K562 (cell line): ENCODE measurements at regions not wholly inside any gene's neighbourhood (a gene's known extent, or its start where the extent isn't known, plus 50 kb on each side); places are given as distances from the start of the nearest gene placed in this dataset.

Experiments
- HDAC6 ChIP-seq: IDR thresholded peaks from 2 replicates; pipeline ENCODE4 v1.6.1; 2012; ENCODE audit warnings: low read depth, mild to moderate bottlenecking, control low read depth, inconsistent platforms, low read length, moderate library complexity
- ZNF140 ChIP-seq: fragments of 250-450 bp; sonication (Bioruptor Pico); IDR thresholded peaks from 2 replicates; pipeline ENCODE4 v1.8.0; 2021; ENCODE audit warnings: moderate library complexity, mild to moderate bottlenecking, inconsistent platforms
- TF ChIP-seq, protein P1 (sequence below): sonication (generic); formaldehyde crosslinking; IDR thresholded peaks from 2 replicates; pipeline ENCODE4 v1.8.0; 2023; ENCODE audit warnings: missing genetic modification reagents, mild to moderate bottlenecking, borderline replicate concordance
- TF ChIP-seq, protein P2 (sequence below), 2 experiments: fragments of 450-650 bp in 1 of 2; sonication (generic) in 1 of 2; formaldehyde crosslinking in 1 of 2; IDR thresholded peaks; 2 replicates each; pipeline versions ENCODE4 v1.7.1 to v1.9.0; 2016 to 2022; ENCODE audit warnings: inconsistent platforms in 1 of 2, mild to moderate bottlenecking in 1 of 2, missing genetic modification reagents in 1 of 2
- TF ChIP-seq, protein P3 (sequence below), 2 experiments: fragments of 150-350 bp in 1 of 2; IDR thresholded peaks; 2 replicates each; pipeline ENCODE4 v1.6.1; 2012 to 2016; ENCODE audit warnings: low read depth in 2 of 2, low read length in 2 of 2, mild to moderate bottlenecking in 1 of 2, moderate library complexity in 1 of 2

DNA sequence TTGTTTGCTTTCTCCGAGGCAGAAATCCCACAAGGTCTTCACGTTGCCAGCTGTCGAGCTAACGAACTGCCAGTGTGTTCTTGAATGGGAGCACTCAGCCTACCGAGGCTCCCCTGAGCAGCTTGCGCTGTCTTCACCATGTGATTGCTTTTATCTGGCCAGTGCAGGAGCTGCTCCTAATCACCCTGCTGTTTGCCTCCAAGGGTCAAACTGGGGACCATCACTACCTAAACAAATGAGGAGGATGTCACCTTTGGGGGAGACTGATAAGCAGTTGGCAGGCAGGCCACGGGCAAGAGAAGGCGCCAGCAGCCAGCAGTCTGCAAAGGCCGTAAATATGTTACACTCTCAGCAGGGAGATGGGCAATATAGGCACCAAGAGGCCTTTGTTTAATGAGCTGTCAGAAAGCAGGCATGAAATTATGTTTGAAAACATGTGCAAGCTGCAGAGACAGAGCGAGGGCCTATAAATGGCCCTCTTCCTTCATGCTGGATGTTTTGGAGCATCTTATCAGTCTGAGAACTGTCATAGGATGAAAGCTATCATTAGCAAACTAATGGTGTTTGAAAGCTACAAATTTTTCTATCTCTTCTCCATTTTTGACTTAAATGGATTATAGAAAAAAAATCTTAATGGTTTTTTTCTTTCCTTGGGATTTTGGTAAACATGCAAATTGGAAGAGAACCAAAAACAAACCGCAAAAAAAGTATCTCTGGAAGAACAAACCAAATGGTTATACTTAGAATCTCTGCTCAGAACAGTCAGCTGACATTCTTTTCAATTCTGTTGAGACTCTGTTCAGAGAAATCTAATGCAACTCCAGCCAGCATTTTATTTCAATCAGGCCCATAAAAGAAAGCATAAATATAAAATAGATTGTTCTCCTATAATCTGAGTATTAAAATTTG, 267.3 kb upstream of the NPVF start (continued):
- TF ChIP-seq, protein P1, sequence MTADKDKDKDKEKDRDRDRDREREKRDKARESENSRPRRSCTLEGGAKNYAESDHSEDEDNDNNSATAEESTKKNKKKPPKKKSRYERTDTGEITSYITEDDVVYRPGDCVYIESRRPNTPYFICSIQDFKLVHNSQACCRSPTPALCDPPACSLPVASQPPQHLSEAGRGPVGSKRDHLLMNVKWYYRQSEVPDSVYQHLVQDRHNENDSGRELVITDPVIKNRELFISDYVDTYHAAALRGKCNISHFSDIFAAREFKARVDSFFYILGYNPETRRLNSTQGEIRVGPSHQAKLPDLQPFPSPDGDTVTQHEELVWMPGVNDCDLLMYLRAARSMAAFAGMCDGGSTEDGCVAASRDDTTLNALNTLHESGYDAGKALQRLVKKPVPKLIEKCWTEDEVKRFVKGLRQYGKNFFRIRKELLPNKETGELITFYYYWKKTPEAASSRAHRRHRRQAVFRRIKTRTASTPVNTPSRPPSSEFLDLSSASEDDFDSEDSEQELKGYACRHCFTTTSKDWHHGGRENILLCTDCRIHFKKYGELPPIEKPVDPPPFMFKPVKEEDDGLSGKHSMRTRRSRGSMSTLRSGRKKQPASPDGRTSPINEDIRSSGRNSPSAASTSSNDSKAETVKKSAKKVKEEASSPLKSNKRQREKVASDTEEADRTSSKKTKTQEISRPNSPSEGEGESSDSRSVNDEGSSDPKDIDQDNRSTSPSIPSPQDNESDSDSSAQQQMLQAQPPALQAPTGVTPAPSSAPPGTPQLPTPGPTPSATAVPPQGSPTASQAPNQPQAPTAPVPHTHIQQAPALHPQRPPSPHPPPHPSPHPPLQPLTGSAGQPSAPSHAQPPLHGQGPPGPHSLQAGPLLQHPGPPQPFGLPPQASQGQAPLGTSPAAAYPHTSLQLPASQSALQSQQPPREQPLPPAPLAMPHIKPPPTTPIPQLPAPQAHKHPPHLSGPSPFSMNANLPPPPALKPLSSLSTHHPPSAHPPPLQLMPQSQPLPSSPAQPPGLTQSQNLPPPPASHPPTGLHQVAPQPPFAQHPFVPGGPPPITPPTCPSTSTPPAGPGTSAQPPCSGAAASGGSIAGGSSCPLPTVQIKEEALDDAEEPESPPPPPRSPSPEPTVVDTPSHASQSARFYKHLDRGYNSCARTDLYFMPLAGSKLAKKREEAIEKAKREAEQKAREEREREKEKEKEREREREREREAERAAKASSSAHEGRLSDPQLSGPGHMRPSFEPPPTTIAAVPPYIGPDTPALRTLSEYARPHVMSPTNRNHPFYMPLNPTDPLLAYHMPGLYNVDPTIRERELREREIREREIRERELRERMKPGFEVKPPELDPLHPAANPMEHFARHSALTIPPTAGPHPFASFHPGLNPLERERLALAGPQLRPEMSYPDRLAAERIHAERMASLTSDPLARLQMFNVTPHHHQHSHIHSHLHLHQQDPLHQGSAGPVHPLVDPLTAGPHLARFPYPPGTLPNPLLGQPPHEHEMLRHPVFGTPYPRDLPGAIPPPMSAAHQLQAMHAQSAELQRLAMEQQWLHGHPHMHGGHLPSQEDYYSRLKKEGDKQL (CRISPR knock-in tag): no peak
- TF ChIP-seq, protein P2, sequence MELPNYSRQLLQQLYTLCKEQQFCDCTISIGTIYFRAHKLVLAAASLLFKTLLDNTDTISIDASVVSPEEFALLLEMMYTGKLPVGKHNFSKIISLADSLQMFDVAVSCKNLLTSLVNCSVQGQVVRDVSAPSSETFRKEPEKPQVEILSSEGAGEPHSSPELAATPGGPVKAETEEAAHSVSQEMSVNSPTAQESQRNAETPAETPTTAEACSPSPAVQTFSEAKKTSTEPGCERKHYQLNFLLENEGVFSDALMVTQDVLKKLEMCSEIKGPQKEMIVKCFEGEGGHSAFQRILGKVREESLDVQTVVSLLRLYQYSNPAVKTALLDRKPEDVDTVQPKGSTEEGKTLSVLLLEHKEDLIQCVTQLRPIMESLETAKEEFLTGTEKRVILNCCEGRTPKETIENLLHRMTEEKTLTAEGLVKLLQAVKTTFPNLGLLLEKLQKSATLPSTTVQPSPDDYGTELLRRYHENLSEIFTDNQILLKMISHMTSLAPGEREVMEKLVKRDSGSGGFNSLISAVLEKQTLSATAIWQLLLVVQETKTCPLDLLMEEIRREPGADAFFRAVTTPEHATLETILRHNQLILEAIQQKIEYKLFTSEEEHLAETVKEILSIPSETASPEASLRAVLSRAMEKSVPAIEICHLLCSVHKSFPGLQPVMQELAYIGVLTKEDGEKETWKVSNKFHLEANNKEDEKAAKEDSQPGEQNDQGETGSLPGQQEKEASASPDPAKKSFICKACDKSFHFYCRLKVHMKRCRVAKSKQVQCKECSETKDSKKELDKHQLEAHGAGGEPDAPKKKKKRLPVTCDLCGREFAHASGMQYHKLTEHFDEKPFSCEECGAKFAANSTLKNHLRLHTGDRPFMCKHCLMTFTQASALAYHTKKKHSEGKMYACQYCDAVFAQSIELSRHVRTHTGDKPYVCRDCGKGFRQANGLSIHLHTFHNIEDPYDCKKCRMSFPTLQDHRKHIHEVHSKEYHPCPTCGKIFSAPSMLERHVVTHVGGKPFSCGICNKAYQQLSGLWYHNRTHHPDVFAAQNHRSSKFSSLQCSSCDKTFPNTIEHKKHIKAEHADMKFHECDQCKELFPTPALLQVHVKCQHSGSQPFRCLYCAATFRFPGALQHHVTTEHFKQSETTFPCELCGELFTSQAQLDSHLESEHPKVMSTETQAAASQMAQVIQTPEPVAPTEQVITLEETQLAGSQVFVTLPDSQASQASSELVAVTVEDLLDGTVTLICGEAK (IDR thresholded peaks at IDR 0.05): no peak
- TF ChIP-seq, protein P2 (CRISPR knock-in tag; IDR thresholded peaks at IDR 0.05): no peak
- TF ChIP-seq HDAC6 (no peak), ZNF140 (CRISPR knock-in tag) (no peak)
- TF ChIP-seq, protein P3, sequence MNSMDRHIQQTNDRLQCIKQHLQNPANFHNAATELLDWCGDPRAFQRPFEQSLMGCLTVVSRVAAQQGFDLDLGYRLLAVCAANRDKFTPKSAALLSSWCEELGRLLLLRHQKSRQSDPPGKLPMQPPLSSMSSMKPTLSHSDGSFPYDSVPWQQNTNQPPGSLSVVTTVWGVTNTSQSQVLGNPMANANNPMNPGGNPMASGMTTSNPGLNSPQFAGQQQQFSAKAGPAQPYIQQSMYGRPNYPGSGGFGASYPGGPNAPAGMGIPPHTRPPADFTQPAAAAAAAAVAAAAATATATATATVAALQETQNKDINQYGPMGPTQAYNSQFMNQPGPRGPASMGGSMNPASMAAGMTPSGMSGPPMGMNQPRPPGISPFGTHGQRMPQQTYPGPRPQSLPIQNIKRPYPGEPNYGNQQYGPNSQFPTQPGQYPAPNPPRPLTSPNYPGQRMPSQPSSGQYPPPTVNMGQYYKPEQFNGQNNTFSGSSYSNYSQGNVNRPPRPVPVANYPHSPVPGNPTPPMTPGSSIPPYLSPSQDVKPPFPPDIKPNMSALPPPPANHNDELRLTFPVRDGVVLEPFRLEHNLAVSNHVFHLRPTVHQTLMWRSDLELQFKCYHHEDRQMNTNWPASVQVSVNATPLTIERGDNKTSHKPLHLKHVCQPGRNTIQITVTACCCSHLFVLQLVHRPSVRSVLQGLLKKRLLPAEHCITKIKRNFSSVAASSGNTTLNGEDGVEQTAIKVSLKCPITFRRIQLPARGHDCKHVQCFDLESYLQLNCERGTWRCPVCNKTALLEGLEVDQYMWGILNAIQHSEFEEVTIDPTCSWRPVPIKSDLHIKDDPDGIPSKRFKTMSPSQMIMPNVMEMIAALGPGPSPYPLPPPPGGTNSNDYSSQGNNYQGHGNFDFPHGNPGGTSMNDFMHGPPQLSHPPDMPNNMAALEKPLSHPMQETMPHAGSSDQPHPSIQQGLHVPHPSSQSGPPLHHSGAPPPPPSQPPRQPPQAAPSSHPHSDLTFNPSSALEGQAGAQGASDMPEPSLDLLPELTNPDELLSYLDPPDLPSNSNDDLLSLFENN (IDR thresholded peaks at IDR 0.05; ENCODE audit: low read depth in 2 of 2, low read length in 2 of 2): peak in 1 of 2 experiments; percentile 89; a peak in 2 of 4 replicates
